ENCODE measurements at regions not wholly inside any gene's neighbourhood (a gene's known extent, or its start where the extent isn't known, plus 50 kb on each side); places are given as distances from the start of the nearest gene placed in this dataset.

GRCh38 chr19:27884376-27884775 is 1328.6 kb downstream of the UQCRFS1 start:
- no peak for DNase-seq (ENCODE audit: low read depth)
- H3K4me3 ChIP-seq (ENCODE audit: control insufficient read depth, low read depth, low read length) = no peak overlapping the region
- no peak for TF ChIP-seq CTCF (IDR thresholded peaks at IDR 0.05; ENCODE audit: control insufficient read depth, insufficient read depth, low read depth, low read length, missing control alignments)

- H3K4me3 ChIP-seq (ENCODE audit: control insufficient read depth, low read depth, low read length) = no peak overlapping the region
- TF ChIP-seq CTCF (IDR thresholded peaks at IDR 0.05; ENCODE audit: control insufficient read depth, insufficient read depth, low read depth, low read length, missing control alignments) = no peak
- no peak for DNase-seq (ENCODE audit: low read depth)
These were observed 1331.7 kb downstream of the UQCRFS1 start for GRCh38 chr19:27881213-27881612.

- no peak for TF ChIP-seq CTCF (IDR thresholded peaks at IDR 0.05; ENCODE audit: control insufficient read depth, insufficient read depth, low read depth, low read length, missing control alignments)
- H3K4me3 ChIP-seq (ENCODE audit: control insufficient read depth, low read depth, low read length) = no peak overlapping the region
- DNase-seq (ENCODE audit: low read depth) = no peak
These were observed 1335.9 kb downstream of the UQCRFS1 start for GRCh38 chr19:27876976-27877512.

- DNase-seq (ENCODE audit: low read depth) = no peak
- TF ChIP-seq CTCF (IDR thresholded peaks at IDR 0.05; ENCODE audit: control insufficient read depth, insufficient read depth, low read depth, low read length, missing control alignments) = no peak
- H3K4me3 ChIP-seq (ENCODE audit: control insufficient read depth, low read depth, low read length) = no peak overlapping the region
These were observed 1336.5 kb downstream of the UQCRFS1 start for GRCh38 chr19:27876489-27876888.

GRCh38 chr19:27872370-27872769 is 1340.6 kb downstream of the UQCRFS1 start:
- H3K4me3 ChIP-seq (ENCODE audit: control insufficient read depth, low read depth, low read length) = no peak overlapping the region
- no peak for TF ChIP-seq CTCF (IDR thresholded peaks at IDR 0.05; ENCODE audit: control insufficient read depth, insufficient read depth, low read depth, low read length, missing control alignments)
- no peak for DNase-seq (ENCODE audit: low read depth)

GRCh38 chr19:27870293-27870692 is 1342.7 kb downstream of the UQCRFS1 start:
- DNase-seq (ENCODE audit: low read depth) = no peak
- H3K4me3 ChIP-seq (ENCODE audit: control insufficient read depth, low read depth, low read length) = no peak overlapping the region
- no peak for TF ChIP-seq CTCF (IDR thresholded peaks at IDR 0.05; ENCODE audit: control insufficient read depth, insufficient read depth, low read depth, low read length, missing control alignments)

GRCh38 chr19:27868007-27868406 is 1344.9 kb downstream of the UQCRFS1 start:
- no peak for TF ChIP-seq CTCF (IDR thresholded peaks at IDR 0.05; ENCODE audit: control insufficient read depth, insufficient read depth, low read depth, low read length, missing control alignments)
- no peak overlapping the region for H3K4me3 ChIP-seq (ENCODE audit: control insufficient read depth, low read depth, low read length)
- DNase-seq (ENCODE audit: low read depth) = no peak
